ENCODE measurements at regions not wholly inside any gene's neighbourhood (a gene's known extent, or its start where the extent isn't known, plus 50 kb on each side); places are given as distances from the start of the nearest gene placed in this dataset.

- TF ChIP-seq CTCF (conservative IDR thresholded peaks at IDR 0.05; ENCODE audit: low read length) (no peak), EZH2phosphoT487 (IDR thresholded peaks at IDR 0.05; ENCODE audit: borderline replicate concordance, low read depth, low read length) (no peak)
Observed at GRCh38 chr17:11082559-11082958, 158.5 kb upstream of the SHISA6 start.
